ENCODE measurements at regions not wholly inside any gene's neighbourhood (a gene's known extent, or its start where the extent isn't known, plus 50 kb on each side); places are given as distances from the start of the nearest gene placed in this dataset.

DNA sequence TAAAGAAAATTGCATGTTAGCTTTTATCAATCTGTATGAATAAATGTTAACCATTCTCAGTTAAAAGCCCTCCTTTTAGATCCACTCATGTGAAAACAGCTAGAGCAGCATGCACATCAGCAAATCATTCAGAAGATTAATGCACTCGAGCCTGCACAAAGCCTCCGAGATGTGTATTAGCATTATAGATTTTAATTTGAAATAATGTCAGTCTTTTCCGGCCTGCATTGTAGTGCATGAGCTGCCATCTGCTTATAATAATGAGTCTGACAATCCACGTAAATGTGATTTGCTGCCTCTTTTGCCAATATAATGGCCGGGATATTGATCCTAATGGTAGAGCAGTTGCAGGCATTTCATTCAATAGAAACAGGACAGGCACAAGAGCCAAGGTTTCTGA lies 585.1 kb downstream of the IRX1 start:
- DNase-seq (ENCODE audit: low spot score), result no peak

DNA sequence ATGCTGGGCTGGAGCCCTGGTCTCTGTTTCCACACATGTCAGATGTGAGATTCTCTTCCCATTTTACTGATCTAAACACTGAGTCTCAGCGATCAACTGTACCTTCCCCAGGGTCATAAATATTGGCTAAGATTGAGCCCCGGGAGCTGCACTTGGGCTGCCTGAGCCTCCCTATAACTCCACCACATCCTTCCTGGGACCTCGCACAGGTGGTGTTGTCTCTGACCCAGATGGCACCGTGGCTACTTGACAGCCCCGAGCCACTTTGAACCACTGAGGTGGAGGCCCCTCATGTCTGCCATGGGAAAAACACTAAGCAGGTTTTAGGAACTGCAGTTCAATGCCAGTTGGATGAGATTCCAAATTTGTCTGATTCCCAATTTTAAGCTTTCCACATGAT lies 586.5 kb downstream of the IRX1 start:
- DNase-seq (ENCODE audit: low spot score), result no peak

DNA sequence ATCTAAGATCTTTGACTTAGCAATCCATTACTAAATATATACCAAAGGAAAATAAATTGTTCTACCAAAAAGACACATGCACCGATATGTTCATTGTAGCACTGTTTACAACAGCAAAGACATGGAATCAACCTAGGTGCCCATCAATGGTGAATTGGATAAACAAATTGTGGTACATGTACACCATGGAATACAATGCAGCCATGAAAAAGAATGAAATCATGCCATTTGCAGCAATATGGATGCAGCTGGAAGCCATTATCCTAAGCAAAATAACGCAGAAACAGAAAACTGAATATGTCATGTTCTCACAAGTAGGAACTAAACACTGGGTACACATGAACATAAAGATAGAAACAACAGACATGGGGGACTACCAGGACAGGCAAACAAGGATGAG lies 589.5 kb downstream of the IRX1 start:
- no peak for DNase-seq (ENCODE audit: low spot score)

DNA sequence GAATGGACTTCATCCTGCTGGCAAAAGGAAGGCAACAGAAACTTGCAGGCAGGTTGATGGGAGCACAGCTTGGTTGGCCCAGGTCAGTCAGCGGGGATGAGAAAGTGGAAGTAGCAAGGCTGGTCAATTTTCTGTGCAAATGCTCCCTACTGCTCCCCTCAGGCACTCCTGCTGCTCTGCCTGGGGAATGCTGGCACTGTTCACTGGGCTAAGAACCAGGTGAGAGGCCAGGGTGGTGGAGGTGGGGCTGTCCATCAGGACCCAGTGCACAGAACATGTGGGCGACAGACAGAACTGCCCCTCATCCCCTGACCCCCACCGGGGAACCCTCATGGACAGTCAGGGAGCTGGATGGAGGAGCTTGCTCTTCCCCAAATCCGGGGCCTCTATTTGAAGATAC lies 593.1 kb downstream of the IRX1 start:
- DNase-seq (ENCODE audit: low spot score), result no peak

DNA sequence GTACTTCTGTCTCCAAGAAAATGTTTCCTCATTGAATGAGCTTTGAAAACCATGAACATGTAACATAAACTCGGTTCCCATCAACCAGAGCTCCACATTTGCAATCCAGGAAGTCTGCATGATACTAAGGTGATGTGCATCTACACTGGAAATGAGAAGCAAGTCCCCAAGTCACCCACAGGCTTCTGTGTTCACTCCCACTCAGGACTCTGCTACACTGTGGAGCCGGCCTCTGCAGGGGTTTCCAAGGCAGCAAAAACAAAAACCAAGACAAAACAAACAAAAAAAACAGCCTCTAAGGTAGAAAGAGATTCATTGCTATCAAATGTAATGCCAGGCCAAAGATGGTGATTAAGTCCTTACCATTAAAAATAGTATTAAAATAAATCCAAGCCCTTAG lies 593.7 kb downstream of the IRX1 start:
- no peak for DNase-seq (ENCODE audit: low spot score)

DNA sequence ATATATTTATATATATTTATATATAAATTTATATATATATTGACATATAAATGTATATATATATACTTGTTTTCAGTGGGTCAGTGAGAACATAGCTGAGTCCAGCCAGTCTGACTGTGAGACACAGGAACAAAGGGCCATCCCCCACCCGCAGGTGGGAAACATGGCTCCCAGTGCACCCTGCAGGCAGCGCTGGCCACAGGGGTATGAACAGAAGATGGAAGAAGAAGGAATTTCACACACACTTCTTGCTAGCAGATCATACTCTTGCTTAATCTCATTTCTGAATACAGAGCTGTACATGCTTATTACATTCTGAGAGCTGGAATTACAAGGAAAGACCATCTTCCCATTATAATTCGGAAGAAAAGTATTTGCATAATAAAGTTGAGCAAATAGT lies 595.4 kb downstream of the IRX1 start:
- no peak for DNase-seq (ENCODE audit: low spot score)

DNA sequence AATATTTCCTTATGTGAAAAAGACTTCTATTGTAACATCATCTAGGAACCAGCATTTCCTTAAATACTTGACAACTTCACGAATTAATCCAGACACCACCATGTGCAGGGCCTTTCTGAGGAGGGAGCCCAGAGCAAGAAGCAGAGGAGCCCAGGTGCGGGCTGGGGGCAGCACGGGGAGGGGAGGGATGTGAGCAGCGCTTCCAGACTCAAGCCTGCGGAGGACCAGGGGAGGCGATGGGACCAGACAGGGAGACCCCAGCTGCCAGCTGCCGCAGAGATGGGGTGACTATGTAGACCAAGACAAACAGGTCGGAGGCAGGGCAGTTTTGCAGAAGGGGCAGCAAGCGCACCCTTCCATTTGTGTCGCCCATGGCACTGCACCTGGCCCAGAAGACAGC lies 596.1 kb downstream of the IRX1 start:
- no peak for DNase-seq (ENCODE audit: low spot score)

DNA sequence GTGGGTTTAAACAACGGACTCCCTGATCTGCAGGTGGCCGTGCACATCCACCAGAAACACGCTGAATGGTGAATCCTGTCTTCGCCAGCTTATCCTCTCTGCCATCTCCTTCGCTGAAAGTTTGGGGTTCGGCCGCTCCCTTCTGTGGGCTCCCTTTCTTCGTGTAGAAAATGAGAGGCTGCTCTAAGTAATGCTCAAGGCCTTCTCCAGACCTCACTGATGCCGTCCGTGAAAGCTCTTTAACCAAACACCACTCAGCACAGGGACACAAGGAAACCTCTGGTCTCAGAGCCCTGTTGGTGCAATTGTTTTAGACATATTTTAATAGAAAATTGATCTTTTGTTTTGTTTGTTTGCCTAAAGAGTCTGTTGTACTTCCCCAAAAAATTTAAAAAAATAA lies 596.5 kb downstream of the IRX1 start:
- no peak for DNase-seq (ENCODE audit: low spot score)

DNA sequence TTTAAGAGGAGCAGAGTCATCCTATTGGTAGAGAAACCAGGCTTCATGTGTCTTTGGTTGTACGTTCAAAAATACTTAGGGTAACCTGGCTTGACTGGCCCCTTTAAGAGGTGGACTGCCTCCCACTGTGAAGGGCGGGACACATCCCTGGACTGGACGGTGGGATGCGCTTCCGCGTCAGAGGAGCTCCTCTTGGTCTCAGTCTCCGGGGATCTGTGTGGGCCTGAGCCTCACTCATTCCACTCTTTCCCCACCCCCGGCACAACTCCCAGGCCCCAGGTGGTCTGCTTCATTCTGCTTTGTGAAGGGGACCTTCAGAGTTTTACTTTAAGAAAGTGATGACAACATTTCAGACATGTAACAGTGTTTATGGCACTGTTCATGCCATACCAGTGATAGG lies 601.1 kb downstream of the IRX1 start:
- no peak for DNase-seq (ENCODE audit: low spot score)

DNA sequence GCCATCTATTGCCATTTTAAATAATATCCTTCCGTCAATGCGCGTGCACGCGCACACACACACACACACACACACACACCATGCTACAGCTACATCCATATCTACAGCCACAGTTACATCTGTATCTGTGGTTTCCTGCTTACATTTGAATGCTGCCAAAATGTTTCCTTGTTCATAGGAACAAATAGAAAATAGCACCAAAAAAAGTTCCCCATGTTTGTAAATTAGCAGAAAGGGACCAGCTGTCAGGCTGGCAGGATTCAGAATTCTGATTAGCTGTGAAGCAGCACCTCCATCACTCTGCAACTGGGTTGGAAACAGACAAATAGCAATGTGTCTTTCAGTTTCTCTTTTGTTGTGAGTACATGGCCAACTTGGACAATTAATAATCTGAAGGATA lies 601.5 kb downstream of the IRX1 start:
- DNase-seq (ENCODE audit: low spot score), result no peak

DNA sequence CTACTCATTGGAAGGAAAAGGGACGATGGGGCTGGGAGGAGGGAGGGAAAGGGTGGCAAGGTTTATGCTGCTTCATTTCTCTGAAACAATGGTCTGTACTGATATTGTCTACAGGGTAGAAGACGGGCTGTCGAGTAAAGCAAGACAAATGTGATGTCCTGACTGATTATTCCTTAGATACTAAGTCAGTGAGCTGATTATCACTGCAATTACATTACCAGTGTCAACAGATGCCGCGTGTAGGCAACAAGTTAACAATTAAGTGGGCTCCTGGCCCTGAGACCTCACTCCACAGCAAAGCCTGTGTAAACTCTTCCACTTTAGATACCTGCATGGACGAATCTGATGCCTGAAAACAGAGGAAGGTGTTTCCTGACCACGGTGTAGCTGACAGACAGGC lies 602.8 kb downstream of the IRX1 start:
- DNase-seq (ENCODE audit: low spot score), result no peak

DNA sequence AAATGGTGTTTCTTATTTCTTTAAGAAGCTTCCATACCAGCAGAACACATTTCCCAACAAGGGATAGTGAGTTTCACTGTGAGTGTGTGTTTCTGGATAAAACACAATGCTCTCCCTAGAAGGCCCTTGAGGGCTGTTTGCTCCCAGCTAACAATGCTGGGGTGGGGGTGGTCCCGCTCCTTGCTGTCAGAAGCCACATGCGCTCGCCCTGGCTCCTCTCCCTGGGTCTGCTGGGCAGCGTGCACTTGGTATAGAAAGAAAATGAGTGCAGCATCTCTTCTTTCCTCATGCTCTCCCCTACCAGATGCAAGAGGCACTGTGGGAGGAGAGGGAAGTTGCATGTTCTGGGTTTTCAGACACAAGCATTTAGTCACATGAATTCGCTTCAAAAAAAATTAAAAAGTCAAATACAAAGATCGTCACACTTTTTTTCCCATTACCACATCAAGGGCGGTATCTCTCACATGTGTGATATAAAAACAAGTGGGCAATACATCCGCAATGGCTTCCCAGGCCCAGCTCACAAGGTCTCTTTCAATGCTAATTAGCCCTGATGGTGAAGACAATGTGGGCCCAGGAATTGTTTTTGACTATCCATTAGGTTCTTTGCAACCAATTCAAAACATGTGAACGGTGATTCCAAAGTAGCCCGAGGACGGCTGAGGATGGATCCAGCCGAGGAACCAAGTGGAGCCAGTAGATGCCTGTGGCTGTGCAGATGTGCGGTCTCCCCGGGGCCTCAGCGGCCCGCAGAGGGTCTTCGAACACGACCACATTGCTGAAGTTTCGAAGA lies 603.6 kb downstream of the IRX1 start:
- DNase-seq (ENCODE audit: low spot score), result no peak

DNA sequence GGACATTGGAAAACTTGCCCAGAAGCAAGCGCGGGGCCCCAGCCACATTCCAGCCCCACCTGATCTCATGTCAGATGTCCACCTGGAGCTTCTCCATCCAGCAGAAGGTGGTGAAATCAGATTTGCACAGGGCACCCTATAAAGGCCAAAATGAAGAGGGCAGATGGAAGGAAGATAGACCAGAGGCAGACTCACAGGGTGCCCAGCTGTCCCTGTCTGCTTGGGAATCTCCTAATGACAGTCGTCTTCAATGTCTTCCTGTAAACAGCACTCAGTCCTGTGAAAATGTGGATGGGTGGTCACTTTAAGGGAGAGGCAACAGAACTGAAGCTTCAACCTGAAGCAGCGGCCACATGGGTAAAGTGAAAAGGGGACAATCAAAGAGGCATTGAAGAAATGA lies 607.5 kb downstream of the IRX1 start:
- no peak for DNase-seq (ENCODE audit: low spot score)

DNA sequence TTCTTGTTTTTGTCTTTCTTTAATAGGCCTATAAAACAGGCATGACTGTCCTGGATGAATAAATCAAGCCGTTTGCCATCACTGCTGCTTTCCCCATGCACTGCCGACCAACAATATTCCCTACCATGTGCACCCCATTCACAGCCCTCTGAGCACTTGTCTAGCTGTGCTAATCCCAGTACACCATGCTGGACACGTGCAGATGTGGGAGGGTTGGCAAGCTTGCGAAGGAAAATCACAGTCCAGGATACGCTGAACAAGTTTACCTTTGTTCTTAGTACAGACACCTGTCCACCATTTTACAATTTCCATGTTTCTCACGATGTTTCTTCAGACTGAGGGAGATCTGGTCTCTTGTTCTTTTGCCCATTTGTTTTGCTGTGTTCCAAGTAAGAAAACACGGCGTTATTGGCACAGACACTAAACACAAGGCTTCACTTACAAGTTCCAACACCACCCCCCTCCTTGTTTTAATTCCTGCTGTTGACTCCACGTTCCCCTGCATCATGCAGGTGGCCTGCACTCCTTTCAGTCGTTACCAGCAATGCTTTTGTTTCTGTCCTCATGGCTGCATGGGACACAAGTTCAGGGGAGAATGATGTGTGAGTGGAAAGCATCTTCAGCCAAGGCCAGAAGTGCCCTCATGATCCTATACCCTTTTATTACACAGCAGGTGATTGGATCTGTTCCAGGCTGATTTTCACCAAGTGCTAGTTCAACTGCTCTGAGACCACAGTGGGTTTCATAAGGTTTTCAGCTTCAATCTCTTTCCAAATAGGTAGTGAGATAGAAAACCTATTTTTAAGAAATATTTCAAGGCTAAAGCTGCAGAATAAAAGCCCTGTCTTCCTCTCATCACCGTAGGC lies 608.9 kb downstream of the IRX1 start:
- DNase-seq (ENCODE audit: low spot score), result no peak

DNA sequence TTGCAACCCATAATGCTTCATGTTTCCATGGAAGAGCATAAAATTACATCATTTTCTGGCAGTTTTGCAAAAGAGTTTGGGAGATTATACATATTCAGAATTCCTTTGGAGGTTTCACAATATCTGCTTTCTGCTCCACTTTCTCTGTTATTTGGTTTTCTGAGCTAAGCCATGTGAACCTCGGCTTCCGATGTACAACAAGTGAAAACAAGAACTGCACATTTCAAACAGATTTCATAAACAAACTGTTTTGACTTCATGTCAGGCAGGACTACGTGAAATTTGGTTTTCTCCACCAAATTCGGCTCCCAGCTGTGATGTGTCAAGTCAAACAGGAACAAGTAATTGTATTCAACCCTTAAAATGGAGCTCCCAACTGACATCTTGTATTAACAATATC lies 609.8 kb downstream of the IRX1 start:
- no peak for DNase-seq (ENCODE audit: low spot score)

DNA sequence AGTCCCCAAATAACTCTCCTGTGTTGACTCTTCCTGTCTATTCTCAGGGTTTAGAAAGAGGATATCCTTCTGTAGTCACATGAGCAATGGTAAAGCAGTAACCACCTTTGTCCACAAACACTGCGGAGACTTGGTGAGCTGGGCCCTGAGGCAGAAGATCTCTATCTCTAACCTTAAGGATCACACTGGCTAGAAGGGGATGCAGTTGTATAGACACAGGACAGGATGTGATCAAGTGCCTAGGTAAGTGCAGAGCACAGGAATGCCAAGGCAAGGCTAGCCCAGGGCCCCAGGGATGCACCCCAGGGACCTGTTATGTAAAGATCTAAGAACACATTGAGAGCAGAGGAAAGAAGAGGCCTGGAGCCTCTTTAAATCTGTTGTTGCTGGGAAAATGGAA lies 610.5 kb downstream of the IRX1 start:
- DNase-seq (ENCODE audit: low spot score), result no peak

DNA sequence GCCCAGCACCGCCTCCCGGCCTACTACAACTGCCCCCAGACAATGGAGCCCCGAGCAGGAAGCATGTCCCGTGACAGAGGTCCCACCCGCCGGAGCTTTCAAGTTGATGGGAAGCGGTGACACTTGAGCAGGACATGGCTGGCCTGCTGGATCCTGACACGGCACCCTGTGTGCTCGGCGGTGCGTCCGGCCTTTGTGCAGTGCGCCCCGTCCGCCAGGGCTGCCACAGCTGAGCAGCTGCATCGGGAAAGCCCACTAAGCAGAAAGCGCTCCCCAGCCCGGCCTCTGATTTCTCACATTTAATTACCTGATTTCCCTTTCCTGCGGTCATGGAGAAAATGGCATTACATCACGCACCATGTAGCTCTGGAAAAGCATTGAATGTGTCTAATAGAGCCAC lies 611.9 kb downstream of the IRX1 start:
- DNase-seq (ENCODE audit: low spot score), result no peak

DNA sequence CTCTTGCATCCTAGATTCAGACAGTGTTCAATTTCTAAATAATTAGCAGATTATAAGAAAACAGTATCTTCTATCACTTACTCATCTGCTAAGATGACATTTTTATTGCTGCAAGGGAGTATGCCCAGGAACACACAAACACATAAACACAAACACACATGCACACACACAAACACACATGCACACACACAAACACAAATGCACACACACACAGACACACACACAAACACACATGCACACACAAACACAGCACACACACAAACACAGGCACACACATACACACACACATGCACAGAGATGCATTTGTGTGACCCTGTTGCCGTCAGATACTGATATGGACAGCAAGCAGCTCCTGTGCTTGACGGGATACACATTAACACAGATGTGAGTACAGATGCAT lies 612.9 kb downstream of the IRX1 start:
- DNase-seq (ENCODE audit: low spot score), result no peak

DNA sequence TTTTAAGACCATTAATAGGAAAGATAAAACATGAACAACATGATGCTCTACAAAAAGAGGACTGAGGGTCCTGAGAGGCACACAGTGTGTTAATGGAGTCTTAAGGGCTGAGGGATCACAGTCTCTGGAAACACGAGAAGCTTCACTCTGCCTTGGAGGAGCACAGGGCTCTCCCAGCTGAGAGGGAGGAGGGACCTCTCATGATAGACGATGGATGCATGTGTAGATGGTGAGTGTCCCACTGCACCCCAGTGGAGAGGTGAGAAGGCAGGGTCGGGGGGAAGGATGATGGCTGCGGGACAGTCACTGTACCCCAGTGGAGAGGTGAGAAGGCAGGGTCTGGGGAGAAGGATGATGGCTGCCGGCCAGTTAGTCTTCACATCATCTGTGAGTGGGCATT lies 613.4 kb downstream of the IRX1 start:
- DNase-seq (ENCODE audit: low spot score), result no peak

DNA sequence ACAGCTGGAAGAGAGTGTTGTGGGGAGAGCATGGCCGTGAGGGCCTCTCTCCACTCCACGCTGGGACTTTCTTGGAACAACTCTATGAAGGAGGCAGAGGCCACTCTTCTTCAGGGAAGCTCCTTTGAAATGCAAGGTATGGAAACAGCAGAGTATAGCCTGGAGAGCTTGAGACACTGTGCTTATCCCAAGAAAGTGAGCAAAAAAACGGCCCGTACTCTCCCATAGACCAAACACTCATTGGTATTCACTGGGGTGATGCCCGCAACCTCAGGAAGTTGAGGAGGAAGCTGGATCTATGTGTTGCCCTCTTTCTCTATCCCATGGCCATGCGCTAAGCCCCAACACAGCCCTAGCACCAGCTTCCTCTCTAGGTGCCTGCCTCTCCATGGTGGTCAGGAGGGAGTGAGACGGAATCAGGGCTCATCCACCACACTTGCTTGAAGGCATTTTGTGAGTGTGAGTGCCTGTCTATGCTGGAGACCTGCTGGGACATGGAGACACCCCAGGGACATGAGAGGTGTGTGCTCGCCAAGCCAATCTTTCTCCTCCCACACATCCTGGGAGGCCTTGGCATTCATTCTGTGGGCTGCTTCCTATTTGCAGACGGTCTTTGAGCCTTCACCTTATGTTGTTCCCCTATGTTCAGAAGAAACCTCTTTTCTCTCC lies 616.6 kb downstream of the IRX1 start:
- DNase-seq (ENCODE audit: low spot score), result no peak

DNA sequence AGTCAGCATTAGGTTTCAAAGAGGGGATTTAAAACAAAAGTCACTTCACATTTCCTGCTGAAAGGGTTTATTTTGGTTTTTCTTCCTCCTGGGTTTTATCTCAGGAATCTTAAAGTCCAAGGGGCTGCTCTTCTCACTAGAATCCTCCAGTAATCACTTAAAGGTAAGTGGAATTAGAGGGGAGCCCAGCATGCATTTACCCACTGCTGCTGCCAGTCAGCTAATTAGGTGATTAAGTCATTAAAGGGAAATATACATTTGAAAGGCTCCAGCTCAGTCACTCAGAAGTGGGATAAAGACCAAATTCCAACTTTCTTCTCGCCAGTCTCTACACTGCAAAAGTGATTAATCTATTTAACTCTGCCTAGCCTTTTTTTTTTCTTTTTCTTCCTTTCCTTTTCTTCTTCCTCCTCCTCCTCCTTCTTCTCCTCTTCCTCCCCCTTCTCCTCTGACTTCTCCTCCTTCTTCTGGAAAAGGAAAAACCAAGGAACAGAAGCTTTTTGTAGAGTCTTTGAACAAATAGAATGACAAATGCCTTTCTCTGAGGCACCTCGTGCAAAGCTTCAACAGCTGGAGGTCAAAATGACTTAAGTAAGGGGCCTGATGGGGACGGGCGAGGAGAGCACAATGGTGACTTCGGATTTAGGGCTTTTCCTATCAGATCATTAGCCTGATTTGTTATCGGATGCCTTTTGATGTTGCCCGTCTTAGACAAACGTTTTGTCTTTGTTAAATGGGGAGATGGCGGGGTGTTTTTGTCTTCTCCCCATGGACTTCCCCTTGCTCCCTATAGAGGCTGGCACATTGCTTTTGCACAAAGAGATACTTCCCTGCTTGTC lies 617.6 kb downstream of the IRX1 start:
- DNase-seq (ENCODE audit: low spot score), result no peak

Measured in mesenteric fat pad (tissue), 1 donor.